Pancreas (tissue), 10 donors: ENCODE measurements at regions not wholly inside any gene's neighbourhood (a gene's known extent, or its start where the extent isn't known, plus 50 kb on each side); places are given as distances from the start of the nearest gene placed in this dataset.
"Not testable (repeated sequence)": the region's sequence is repeated elsewhere in the genome, so short reads cannot be mapped to it uniquely, and the experiment has no call there.

Source experiments
- ATAC-seq, 4 donors: fragments of 200-7000 bp; cut with Tn5 transposase; one replicate each; pipeline versions ENCODE4 v1.8.0 to v1.9.1; 2020; ENCODE audit warnings: mild to moderate bottlenecking in 4 of 4, moderate library complexity in 4 of 4
- DNase-seq, 6 donors: peaks; one replicate each; pipeline ENCODE4 v3.0.0-alpha.2; 2020
- FAIRE-seq: peaks from 2 replicates; lab custom pipeline; 2012; peaks lifted over from hg19 to GRCh38; lab: Jason Lieb, UNC
- H3K27ac ChIP-seq, 4 donors: fragments of 200-600 bp; sonication (generic); 1 replicate in 3 of 4; 2 replicates in 1 of 4; pipeline versions ENCODE4 v1.5.0 to v1.8.0; 2020
- H3K27me3 ChIP-seq, 4 donors: fragments of 200-600 bp; one replicate each; pipeline ENCODE4 v1.8.0; 2021
- H3K36me3 ChIP-seq, 3 donors: fragments of 200-600 bp; sonication (generic) in 1 of 3; one replicate each; pipeline versions ENCODE4 v1.5.0 to v1.8.0; 2020 to 2021
- H3K4me1 ChIP-seq, 3 donors: fragments of 200-600 bp; one replicate each; pipeline ENCODE4 v1.8.0; 2021
- H3K4me3 ChIP-seq, 4 donors: fragments of 200-600 bp; sonication (generic) in 2 of 4; one replicate each; pipeline versions ENCODE4 v1.5.0 to v1.8.0; 2020 to 2021
- H3K9me3 ChIP-seq, 4 donors: fragments of 200-600 bp; one replicate each; pipeline ENCODE4 v1.8.0; 2021
- WGBS, 2 donors: extraction: QIAGEN DNeasy Blood & Tissue Kit; methylation state at CpG; one replicate each; pipeline ENCODE4 v1.1.7; 2013; 5-methylcytosine and 5-hydroxymethylcytosine counted together
- intact Hi-C, 3 donors: fragments of 100-400 bp; cut with DNase I; formaldehyde crosslinking; loops; one replicate each; pipeline versions ENCODE4 v1.11.1 to v1.14.2; 2022
- TF ChIP-seq, protein P1 (sequence below), 4 donors: fragments of 200-600 bp; sonication (generic) in 3 of 4; IDR thresholded peaks; one replicate each; pipeline versions ENCODE4 v1.5.0 to v1.8.0; 2021; ENCODE audit warnings: antibody characterized with exemption in 4 of 4
- donor health status: healthy with polysubstance abuse.
- donor health status: DM: no; HTN: no; CAD: no; lungs with moderate emphysema.
- donor health status: DM: no; HTN: no; CAD: no.
- donor health status: control.
- donor health status: control.
- donor health status: Bipolar disorder and iron deficiency.
- donor health status: DM: yes; HTN: yes; CAD: no.
- donor health status: DM: no; HTN: no; CAD: no.
- donor health status: DM: no; HTN: no; CAD: no.
- donor health status: DM: yes; HTN: yes; CAD: no.

DNA sequence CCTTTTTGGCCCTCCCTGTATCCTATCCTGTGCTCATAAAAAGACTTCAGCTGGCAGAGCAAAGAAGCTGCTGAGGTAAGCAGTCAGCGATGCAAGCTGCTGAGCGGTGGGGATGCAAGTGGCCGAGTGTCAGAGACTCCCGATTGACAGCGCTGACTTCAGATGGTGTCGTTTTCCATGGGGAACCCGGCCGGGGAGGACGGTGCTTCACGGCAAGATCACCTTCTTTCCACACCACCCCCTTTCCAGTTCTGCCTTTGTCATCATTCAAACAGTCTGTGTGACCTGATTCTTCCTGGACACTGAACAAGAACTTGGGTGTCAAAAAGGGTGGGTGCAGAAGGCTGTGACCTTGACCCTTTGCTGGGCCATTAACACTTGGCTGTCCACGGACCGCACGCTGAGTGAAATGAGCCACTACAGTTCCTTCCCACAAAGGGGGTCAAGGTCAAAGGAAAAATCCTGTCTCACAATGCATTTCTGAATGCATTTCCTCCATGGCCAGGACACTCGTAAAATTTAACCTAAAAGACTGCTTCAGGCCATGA, 52.9 kb upstream of the UNC93A start:
- TF ChIP-seq, protein P1, sequence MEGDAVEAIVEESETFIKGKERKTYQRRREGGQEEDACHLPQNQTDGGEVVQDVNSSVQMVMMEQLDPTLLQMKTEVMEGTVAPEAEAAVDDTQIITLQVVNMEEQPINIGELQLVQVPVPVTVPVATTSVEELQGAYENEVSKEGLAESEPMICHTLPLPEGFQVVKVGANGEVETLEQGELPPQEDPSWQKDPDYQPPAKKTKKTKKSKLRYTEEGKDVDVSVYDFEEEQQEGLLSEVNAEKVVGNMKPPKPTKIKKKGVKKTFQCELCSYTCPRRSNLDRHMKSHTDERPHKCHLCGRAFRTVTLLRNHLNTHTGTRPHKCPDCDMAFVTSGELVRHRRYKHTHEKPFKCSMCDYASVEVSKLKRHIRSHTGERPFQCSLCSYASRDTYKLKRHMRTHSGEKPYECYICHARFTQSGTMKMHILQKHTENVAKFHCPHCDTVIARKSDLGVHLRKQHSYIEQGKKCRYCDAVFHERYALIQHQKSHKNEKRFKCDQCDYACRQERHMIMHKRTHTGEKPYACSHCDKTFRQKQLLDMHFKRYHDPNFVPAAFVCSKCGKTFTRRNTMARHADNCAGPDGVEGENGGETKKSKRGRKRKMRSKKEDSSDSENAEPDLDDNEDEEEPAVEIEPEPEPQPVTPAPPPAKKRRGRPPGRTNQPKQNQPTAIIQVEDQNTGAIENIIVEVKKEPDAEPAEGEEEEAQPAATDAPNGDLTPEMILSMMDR (IDR thresholded peaks at IDR 0.05), result no peak
- Histone ChIP-seq H3K27ac (no peak overlapping the region), H3K27me3 (no peaks in the 10 kb centered on the region), H3K9me3 (no peaks in the 10 kb centered on the region), H3K4me1 (no peaks in the 10 kb centered on the region), H3K36me3 (no peaks in the 10 kb centered on the region), H3K4me3 (no peak overlapping the region)
- DNase-seq (no peak), FAIRE-seq (no peak), ATAC-seq (no peak)
- WGBS, 2 donors, result 56 to 72% methylated on average over 14 of the region's 14 CpGs
- intact Hi-C loops, result no loop called here

DNA sequence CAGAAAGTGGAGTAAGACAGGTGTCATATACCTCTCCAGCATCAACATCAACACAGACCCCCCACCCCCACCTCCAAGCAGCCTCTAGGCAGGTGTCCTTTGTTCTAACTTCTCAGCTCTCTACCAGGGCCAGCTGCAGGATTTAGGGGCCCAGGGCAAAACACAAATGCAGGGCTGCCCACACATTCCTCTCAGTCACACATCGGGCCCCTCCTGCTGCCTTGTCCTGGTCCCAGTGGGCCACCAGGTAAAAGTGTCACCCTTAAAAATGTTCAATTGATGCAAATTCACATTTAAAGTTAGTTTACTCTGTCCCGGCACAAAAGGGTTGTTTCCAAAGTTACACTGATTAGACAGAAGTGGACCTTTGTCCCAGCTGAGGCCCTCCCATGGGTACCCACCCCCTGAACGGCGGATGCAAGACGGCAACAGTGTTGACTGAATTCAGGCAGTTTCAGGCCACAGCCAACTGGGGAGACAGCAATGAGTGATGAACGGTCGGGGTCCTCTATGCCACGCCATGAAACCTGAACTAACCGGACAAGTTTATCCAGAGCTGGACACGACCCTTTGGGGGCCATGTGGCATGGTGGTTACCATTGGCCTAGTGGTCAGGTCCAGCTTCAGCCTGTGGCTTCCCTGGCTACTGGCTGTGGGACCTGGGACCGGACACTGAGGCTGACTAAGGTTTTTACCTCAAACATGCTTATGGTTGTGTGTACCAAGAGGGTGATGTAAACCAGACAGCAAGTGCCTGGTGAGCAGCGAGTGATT, 52.2 kb upstream of the UNC93A start:
- TF ChIP-seq, protein P1 (IDR thresholded peaks at IDR 0.05), result no peak
- no peaks in the 10 kb centered on the region for H3K36me3 ChIP-seq
- intact Hi-C loops, result no loop called here
- no peaks in the 10 kb centered on the region for H3K9me3 ChIP-seq
- FAIRE-seq, result no peak
- no peaks in the 10 kb centered on the region for H3K4me1 ChIP-seq
- no peak overlapping the region for H3K27ac ChIP-seq
- H3K27me3 ChIP-seq, result no peaks in the 10 kb centered on the region
- WGBS, 2 donors, result 76 to 78% methylated on average over 12 of the region's 12 CpGs
- no peak for DNase-seq
- no peak overlapping the region for H3K4me3 ChIP-seq
- no peak for ATAC-seq

DNA sequence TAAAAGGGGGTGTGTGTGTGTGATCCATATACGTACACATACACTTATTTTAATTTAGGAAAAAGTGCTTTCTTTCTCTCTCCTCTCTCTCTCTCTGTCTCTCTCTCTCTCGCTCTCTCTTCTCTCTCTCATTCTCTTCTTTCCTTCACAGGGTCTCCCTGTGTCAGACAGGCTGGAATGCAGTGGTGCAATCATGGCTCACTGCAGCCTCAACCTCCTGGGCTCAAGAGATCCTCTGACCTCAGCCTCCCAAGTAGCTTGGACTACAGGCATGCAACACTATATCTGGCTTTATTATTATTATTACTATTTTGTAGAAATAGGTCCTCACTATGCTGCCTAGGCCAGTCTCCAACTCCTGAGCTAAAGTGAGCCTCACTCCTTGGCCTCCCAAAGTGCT, 51.6 kb upstream of the UNC93A start:
- FAIRE-seq, ATAC-seq, DNase-seq, H3K4me3 ChIP-seq, H3K36me3 ChIP-seq, intact Hi-C loops, H3K27me3 ChIP-seq, H3K4me1 ChIP-seq, H3K9me3 ChIP-seq, H3K27ac ChIP-seq: not testable (repeated sequence)
- 57 to 84% methylated on average over 2 of the region's 2 CpGs for WGBS, 2 donors

DNA sequence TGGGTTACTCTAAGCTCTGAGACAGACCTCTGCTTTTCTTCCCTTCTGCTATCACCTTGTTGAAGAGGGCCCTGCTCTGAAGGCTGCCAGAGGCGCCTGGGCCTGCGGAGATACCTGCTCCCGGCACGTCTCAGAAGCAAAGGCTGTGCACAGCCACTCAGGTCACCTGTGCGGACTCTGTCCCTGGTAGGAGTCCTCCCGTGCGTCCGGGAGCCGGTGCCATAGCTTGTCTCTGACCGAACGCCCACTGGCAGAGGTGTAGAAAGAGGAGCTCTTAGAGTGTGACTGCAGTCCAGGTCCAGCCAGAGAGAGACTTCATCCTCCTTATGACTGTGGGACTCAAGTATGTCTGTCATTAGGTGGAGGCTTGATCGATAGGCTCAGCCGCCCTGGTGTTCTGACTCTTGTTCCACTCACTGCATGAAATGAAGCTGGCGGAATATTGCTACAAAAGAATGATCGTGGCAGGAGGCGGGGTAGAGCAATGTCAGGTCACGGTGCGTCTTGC, 51.0 kb upstream of the UNC93A start:
- intact Hi-C loops, result no loop called here

More for the DNA sequence above, 51.0 kb upstream of the UNC93A start:
- FAIRE-seq (no peak), ATAC-seq (no peak), DNase-seq (no peak)
- Histone ChIP-seq H3K4me1 (no peaks in the 10 kb centered on the region), H3K9me3 (no peaks in the 10 kb centered on the region), H3K27ac (no peak overlapping the region), H3K27me3 (no peaks in the 10 kb centered on the region), H3K36me3 (no peaks in the 10 kb centered on the region), H3K4me3 (no peak overlapping the region)
- WGBS, 2 donors, result 87 to 94% methylated on average over 15 to 18 of the region's 18 CpGs
- TF ChIP-seq, protein P1 (IDR thresholded peaks at IDR 0.05), result no peak
